Keratinocyte (primary cell): ENCODE measurements at regions not wholly inside any gene's neighbourhood (a gene's known extent, or its start where the extent isn't known, plus 50 kb on each side); places are given as distances from the start of the nearest gene placed in this dataset.

Source experiments
- EZH2 ChIP-seq: IDR thresholded peaks from one replicate; pipeline ENCODE4 v1.6.1; 2012; ENCODE audit warnings: inconsistent platforms, mild to moderate bottlenecking, low read length, moderate library complexity
- TF ChIP-seq, protein P1 (sequence below), 3 experiments: IDR thresholded peaks in 1 of 3; conservative IDR thresholded peaks in 1 of 3; optimal IDR thresholded peaks in 1 of 3; 2 replicates in 2 of 3; 3 replicates in 1 of 3; pipeline versions ENCODE3 to v1.5.1; 2011; ENCODE audit warnings: low read length in 3 of 3, mild to moderate bottlenecking in 3 of 3, moderate library complexity in 2 of 3, control low read depth in 1 of 3, inconsistent platforms in 1 of 3; ENCODE audit not compliant: insufficient read depth in 2 of 3; ENCODE audit errors: extremely low read depth in 1 of 3

DNA sequence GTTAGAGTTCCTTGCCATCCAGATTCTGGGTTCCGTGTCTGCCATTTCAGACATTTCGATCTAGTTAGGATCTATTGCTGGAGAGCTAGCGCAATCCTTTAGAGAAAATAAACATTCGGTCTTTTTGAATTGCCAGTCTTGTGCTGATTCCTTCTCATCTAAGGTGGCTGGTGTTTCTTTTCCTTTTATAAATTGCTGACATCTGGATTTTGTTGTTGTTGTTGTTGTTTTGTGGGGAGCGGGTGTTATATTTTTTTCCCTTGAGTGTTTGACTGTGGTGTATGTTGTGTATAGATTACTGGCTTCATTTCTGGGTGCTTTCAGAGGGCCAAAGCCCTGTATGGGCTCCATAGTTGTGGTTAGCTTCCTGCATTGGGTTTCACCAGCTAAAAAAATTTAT lies 128.5 kb upstream of the LRP1B start:
- TF ChIP-seq, protein P1, sequence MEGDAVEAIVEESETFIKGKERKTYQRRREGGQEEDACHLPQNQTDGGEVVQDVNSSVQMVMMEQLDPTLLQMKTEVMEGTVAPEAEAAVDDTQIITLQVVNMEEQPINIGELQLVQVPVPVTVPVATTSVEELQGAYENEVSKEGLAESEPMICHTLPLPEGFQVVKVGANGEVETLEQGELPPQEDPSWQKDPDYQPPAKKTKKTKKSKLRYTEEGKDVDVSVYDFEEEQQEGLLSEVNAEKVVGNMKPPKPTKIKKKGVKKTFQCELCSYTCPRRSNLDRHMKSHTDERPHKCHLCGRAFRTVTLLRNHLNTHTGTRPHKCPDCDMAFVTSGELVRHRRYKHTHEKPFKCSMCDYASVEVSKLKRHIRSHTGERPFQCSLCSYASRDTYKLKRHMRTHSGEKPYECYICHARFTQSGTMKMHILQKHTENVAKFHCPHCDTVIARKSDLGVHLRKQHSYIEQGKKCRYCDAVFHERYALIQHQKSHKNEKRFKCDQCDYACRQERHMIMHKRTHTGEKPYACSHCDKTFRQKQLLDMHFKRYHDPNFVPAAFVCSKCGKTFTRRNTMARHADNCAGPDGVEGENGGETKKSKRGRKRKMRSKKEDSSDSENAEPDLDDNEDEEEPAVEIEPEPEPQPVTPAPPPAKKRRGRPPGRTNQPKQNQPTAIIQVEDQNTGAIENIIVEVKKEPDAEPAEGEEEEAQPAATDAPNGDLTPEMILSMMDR (optimal IDR thresholded peaks at IDR 0.05 in 1 of 3, IDR thresholded peaks at IDR 0.05 in 1 of 3, conservative IDR thresholded peaks at IDR 0.05 in 1 of 3; ENCODE audit: extremely low read depth in 1 of 3, insufficient read depth in 2 of 3, low read length in 3 of 3), result no peak
- TF ChIP-seq EZH2, result no peak
